ENCODE measurements at regions not wholly inside any gene's neighbourhood (a gene's known extent, or its start where the extent isn't known, plus 50 kb on each side); places are given as distances from the start of the nearest gene placed in this dataset.

DNA sequence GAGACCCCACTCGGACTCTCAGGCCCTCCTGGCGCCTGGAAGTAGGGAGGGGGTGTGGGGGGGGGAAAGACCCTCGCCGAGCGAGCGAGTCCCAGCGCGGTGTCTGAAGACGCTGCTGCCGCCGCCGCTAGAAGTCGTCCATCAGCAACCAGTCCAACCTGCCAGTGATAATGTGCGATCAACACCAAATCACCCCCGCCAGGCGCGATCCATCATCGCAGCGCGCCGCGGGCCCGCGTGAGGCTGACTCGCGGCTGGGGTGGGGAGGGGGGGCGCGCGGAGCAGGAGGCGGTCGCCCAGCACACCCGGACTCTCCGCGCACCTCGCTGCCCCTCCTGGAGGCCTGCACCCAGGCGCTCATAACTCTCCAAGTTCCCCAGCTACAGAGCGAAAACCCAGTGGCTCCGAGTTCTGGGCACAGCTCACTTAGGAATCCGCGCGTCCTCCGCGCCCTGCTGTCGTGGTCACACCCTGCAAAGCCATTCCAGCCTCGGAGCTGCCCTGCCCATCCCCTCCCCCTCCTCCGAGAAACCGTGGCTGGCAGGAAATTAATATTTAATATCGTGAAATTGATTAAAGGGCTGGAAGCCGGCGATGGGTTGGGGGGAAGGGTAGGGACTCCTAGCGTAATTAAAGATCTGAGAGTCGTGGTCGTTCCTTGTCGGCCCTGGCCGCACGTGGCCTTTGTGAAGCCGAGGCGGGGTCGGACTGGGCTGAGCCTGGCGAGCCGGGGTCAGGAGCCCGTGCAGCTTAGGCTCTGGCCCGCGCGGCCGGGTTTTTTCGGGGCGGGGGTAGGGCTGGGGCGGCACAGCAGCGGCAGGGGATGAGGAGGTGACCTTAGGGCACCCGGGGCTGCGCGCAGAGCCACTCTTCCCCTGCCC lies 58.1 kb upstream of the BCOR start:
- H3K4me1 ChIP-seq (ENCODE audit: control insufficient read depth, insufficient read depth, low read length) = peaks cover 6% of the 10 kb centered on the region
- BruUV-seq (replicated peaks) = no TSS peak
- FAIRE-seq = no peak

More for the DNA sequence above, 58.1 kb upstream of the BCOR start:
- SMC1A ChIA-PET (ENCODE audit: uncharacterized antibody, unreplicated experiment) = no interaction called here
- POLR2A ChIA-PET = no interaction called here
- Histone ChIP-seq H3K4me2 (ENCODE audit: control insufficient read depth, insufficient read depth) (peak overlapping the region; percentile 64), H3K9ac (ENCODE audit: control insufficient read depth, insufficient read depth, low read length) (no peak overlapping the region), H3K9me3 (replicated peaks; ENCODE audit: control insufficient read depth, insufficient read depth, low read length) (no peaks in the 10 kb centered on the region; the same call in 2 of the 3 replicates), H3K27me3 (replicated peaks in 1 of 2; ENCODE audit: control insufficient read depth in 2 of 2, insufficient read depth in 2 of 2, low read length in 1 of 2) (no peaks in the 10 kb centered on the region), H3K79me2 (ENCODE audit: control insufficient read depth, insufficient read depth, low read length) (no peaks in the 10 kb centered on the region), H3K36me3 (ENCODE audit: control insufficient read depth in 2 of 2, insufficient read depth in 2 of 2, low read length in 1 of 2) (no peaks in the 10 kb centered on the region), H2AFZ (ENCODE audit: control insufficient read depth, low read depth, low read length) (no peak overlapping the region), H3K4me3 (0 out of 2 replicates have a peak overlapping the region, but pooled peaks have one; percentile 32), H3K27ac (ENCODE audit: control insufficient read depth, insufficient read depth) (no peak overlapping the region), H4K20me1 (ENCODE audit: control insufficient read depth, insufficient read depth) (no peaks in the 10 kb centered on the region; the same call in 1 of the 2 replicates)
- no peak for ATAC-seq
- no peak for DNase-seq (ENCODE audit: low read depth, low spot score)
- RAD21 ChIA-PET (ENCODE audit: unreplicated experiment) = no interaction called here
- TF ChIP-seq, protein P1, sequence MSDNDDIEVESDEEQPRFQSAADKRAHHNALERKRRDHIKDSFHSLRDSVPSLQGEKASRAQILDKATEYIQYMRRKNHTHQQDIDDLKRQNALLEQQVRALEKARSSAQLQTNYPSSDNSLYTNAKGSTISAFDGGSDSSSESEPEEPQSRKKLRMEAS (IDR thresholded peaks at IDR 0.05; ENCODE audit: low read depth, low read length) = no peak
- TF ChIP-seq NFIC (IDR thresholded peaks at IDR 0.05; ENCODE audit: low read depth, low read length) = no peak
- TF ChIP-seq, protein P2, sequence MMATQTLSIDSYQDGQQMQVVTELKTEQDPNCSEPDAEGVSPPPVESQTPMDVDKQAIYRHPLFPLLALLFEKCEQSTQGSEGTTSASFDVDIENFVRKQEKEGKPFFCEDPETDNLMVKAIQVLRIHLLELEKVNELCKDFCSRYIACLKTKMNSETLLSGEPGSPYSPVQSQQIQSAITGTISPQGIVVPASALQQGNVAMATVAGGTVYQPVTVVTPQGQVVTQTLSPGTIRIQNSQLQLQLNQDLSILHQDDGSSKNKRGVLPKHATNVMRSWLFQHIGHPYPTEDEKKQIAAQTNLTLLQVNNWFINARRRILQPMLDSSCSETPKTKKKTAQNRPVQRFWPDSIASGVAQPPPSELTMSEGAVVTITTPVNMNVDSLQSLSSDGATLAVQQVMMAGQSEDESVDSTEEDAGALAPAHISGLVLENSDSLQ (IDR thresholded peaks at IDR 0.05) = no peak
- TF ChIP-seq ATF7 (IDR thresholded peaks at IDR 0.05; ENCODE audit: low read depth) = no peak
- no peak for TF ChIP-seq BCL11A (IDR thresholded peaks at IDR 0.05; ENCODE audit: low read depth, low read length)
- TF ChIP-seq TCF7 (IDR thresholded peaks at IDR 0.05; ENCODE audit: borderline replicate concordance) = no peak
- TF ChIP-seq, protein P3, sequence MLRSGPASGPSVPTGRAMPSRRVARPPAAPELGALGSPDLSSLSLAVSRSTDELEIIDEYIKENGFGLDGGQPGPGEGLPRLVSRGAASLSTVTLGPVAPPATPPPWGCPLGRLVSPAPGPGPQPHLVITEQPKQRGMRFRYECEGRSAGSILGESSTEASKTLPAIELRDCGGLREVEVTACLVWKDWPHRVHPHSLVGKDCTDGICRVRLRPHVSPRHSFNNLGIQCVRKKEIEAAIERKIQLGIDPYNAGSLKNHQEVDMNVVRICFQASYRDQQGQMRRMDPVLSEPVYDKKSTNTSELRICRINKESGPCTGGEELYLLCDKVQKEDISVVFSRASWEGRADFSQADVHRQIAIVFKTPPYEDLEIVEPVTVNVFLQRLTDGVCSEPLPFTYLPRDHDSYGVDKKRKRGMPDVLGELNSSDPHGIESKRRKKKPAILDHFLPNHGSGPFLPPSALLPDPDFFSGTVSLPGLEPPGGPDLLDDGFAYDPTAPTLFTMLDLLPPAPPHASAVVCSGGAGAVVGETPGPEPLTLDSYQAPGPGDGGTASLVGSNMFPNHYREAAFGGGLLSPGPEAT (IDR thresholded peaks at IDR 0.05; ENCODE audit: low read depth) = no peak
- TF ChIP-seq FOS (IDR thresholded peaks at IDR 0.05; ENCODE audit: borderline replicate concordance, extremely low read depth, insufficient read length) = no peak
- no peak for TF ChIP-seq NFXL1 (IDR thresholded peaks at IDR 0.05; ENCODE audit: borderline replicate concordance)
- 53% methylated on average over 51 of the region's 73 CpGs for WGBS (ENCODE audit: insufficient coverage, insufficient replicate concordance, low lambda C conversion rate, missing lambda C conversion rate)
- intact Hi-C loops (cut with micrococcal nuclease; ENCODE audit: unreplicated experiment) = no loop called here
- CTCF ChIA-PET = no interaction called here
- in situ Hi-C loops (cut with MboI) = no loop called here
